ENCODE measurements at regions not wholly inside any gene's neighbourhood (a gene's known extent, or its start where the extent isn't known, plus 50 kb on each side); places are given as distances from the start of the nearest gene placed in this dataset.
A peak's percentile ranks its signal among the peaks of the same experiment; 100 is the strongest.

- Mint-ChIP-seq H3K36me3 (ENCODE audit: low read depth) (no peaks in the 10 kb centered on the region), H3K4me1 (ENCODE audit: low read depth) (peaks cover 17% of the 10 kb centered on the region), H3K27me3 (ENCODE audit: low read depth) (peaks cover 79% of the 10 kb centered on the region), H3K9me3 (no peaks in the 10 kb centered on the region), H3K4me3 (no peak overlapping the region), H3K27ac (no peak overlapping the region)
- no peak for DNase-seq (ENCODE audit: low spot score)
Observed at GRCh38 chr13:50682002-50682401, 161.5 kb downstream of the DLEU7 start.

DNA sequence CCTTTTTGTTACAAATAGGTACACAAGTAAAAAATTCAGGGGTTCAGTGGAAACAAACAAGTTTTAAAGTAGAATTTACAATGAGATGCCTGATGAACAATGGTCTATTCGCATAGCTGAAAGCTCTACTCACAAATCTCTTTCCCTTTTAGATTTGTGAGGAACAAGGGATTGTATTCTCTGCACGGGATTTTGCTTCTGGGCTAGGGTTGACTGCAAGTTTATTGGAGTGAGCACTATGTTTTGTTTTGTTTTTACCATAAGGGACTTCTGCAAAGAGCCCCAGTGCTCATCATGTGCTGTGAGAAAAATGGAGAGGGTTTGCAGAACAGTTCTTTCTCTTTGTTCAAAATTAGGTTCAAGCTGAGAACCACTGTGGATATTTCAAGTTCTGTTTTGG is 160.5 kb downstream of the DLEU7 start:
- Mint-ChIP-seq H3K36me3 (ENCODE audit: low read depth) (no peaks in the 10 kb centered on the region), H3K27me3 (ENCODE audit: low read depth) (peaks cover 78% of the 10 kb centered on the region)

DNA sequence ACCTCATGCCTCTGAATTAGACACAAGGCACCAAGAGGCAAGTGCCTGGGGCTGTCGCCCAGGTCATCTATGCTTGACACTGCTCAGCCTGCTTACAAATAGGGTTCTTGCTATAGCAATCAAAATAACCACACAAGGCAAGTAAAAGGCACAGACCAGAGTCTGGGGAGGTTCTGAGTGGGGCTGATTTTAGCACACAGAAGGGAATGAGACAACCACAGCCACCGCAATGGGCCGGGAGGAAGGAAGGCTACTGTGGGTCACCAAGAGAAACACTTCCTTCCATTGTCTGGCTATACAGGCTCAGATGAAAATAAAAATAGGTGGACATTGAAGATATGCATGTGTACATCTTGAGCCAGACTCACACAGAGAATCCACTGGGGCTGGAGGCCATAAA is 159.1 kb downstream of the DLEU7 start:
- Mint-ChIP-seq H3K27ac (no peak overlapping the region), H3K9me3 (no peaks in the 10 kb centered on the region), H3K36me3 (ENCODE audit: low read depth) (no peaks in the 10 kb centered on the region), H3K4me1 (ENCODE audit: low read depth) (peaks cover 19% of the 10 kb centered on the region), H3K4me3 (no peak overlapping the region), H3K27me3 (ENCODE audit: low read depth) (peaks cover 78% of the 10 kb centered on the region)
- DNase-seq (ENCODE audit: low spot score): no peak

More for the DNA sequence above, 160.5 kb downstream of the DLEU7 start:
- peaks cover 19% of the 10 kb centered on the region for H3K4me1 Mint-ChIP-seq (ENCODE audit: low read depth)
- H3K9me3 Mint-ChIP-seq: no peaks in the 10 kb centered on the region
- DNase-seq (ENCODE audit: low spot score): no peak
- no peak overlapping the region for H3K27ac Mint-ChIP-seq
- H3K4me3 Mint-ChIP-seq: no peak overlapping the region

GRCh38 chr13:50685491-50685890 is 158.0 kb downstream of the DLEU7 start:
- no peak overlapping the region for H3K4me3 Mint-ChIP-seq
- peaks cover 76% of the 10 kb centered on the region for H3K27me3 Mint-ChIP-seq (ENCODE audit: low read depth)
- H3K4me1 Mint-ChIP-seq (ENCODE audit: low read depth): peaks cover 19% of the 10 kb centered on the region
- H3K27ac Mint-ChIP-seq: no peak overlapping the region
- no peaks in the 10 kb centered on the region for H3K36me3 Mint-ChIP-seq (ENCODE audit: low read depth)
- no peaks in the 10 kb centered on the region for H3K9me3 Mint-ChIP-seq
- DNase-seq (ENCODE audit: low spot score): no peak

GRCh38 chr13:50685956-50686355 is 157.5 kb downstream of the DLEU7 start:
- H3K36me3 Mint-ChIP-seq (ENCODE audit: low read depth): no peaks in the 10 kb centered on the region
- peaks cover 19% of the 10 kb centered on the region for H3K4me1 Mint-ChIP-seq (ENCODE audit: low read depth)
- no peak for DNase-seq (ENCODE audit: low spot score)
- peaks cover 76% of the 10 kb centered on the region for H3K27me3 Mint-ChIP-seq (ENCODE audit: low read depth)
- no peaks in the 10 kb centered on the region for H3K9me3 Mint-ChIP-seq
- H3K27ac Mint-ChIP-seq: no peak overlapping the region
- no peak overlapping the region for H3K4me3 Mint-ChIP-seq

DNA sequence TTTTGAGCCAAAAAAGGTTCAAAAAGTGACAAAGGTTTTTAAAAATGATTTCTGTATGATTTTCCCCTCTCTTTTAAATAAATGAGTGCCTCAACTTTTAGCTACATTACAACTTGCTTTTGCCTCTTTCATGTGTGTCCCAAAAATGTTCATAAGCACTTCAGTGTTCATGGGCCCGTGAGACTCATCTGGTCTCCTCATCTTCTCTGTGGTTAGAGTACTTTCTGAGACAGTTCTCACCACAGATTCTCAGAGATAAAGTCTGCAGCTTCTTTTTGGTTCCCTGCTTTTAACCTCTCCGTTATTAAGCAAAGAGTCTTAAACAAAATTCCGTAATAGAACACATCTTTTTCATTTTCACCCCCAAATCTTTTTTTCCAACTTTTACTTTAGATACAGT is 156.9 kb downstream of the DLEU7 start:
- Mint-ChIP-seq H3K9me3 (no peaks in the 10 kb centered on the region), H3K4me3 (peak overlapping the region; percentile 37), H3K27me3 (ENCODE audit: low read depth) (peaks cover 79% of the 10 kb centered on the region), H3K36me3 (ENCODE audit: low read depth) (no peaks in the 10 kb centered on the region), H3K27ac (no peak overlapping the region), H3K4me1 (ENCODE audit: low read depth) (peaks cover 24% of the 10 kb centered on the region)
- peak; percentile 11 for DNase-seq (ENCODE audit: low spot score)

DNA sequence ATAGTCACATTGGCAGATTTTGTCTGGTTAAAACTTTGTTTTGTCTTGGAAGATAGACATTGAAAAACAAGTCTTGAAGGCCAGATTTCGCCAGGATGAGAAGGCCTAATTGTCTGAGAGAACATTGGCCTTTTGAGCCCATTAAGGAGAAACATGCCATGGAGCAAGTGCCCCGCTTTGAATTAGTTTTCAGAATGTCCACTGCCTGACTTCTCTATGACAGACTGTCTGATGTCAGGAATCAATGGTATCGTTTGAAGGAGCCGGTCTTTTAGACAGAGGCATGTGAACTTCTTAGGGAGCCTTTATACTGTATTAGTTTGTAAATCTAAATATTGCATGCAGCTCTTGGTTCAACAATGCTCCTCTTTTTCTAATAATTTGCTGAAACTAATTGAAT is 155.9 kb downstream of the DLEU7 start:
- Mint-ChIP-seq H3K36me3 (ENCODE audit: low read depth) (no peaks in the 10 kb centered on the region), H3K4me3 (no peak overlapping the region), H3K27ac (no peak overlapping the region), H3K9me3 (no peaks in the 10 kb centered on the region), H3K4me1 (ENCODE audit: low read depth) (peaks cover 25% of the 10 kb centered on the region), H3K27me3 (ENCODE audit: low read depth) (peaks cover 81% of the 10 kb centered on the region)
- DNase-seq (ENCODE audit: low spot score): no peak

GRCh38 chr13:50690006-50690405 is 153.5 kb downstream of the DLEU7 start:
- Mint-ChIP-seq H3K9me3 (no peaks in the 10 kb centered on the region), H3K27me3 (ENCODE audit: low read depth) (peaks cover 67% of the 10 kb centered on the region)

DNA sequence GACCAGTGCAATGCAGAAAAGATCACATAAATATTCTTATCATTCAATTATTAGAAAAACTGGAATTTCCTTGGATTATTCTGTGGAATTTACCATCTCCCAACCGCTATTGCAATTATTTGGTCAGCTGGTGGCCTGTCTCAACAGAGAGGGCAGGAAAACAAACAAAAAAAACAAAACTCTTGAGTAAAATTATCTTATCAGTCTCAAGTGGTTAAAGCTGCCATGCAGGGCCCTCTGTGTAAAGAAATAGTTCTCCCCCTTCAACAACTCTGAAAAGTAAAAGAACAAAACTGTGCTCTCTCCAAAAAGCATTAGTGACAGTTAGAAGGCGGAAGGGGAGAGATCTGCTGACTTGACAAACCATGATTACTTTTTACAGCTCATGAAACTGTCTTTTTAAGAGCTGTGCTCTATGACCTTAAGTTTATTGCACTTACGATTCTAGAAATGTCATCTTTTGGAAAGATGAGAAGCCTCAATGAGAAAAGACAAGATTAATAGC is 152.3 kb downstream of the DLEU7 start:
- Mint-ChIP-seq H3K27me3 (ENCODE audit: low read depth) (peaks cover 66% of the 10 kb centered on the region), H3K9me3 (no peaks in the 10 kb centered on the region), H3K27ac (no peak overlapping the region), H3K4me3 (no peak overlapping the region), H3K4me1 (ENCODE audit: low read depth) (peaks cover 13% of the 10 kb centered on the region), H3K36me3 (ENCODE audit: low read depth) (no peaks in the 10 kb centered on the region)
- DNase-seq (ENCODE audit: low spot score): no peak

More at GRCh38 chr13:50690006-50690405, 153.5 kb downstream of the DLEU7 start:
- Mint-ChIP-seq H3K4me1 (ENCODE audit: low read depth) (peaks cover 16% of the 10 kb centered on the region), H3K4me3 (no peak overlapping the region), H3K27ac (no peak overlapping the region), H3K36me3 (ENCODE audit: low read depth) (no peaks in the 10 kb centered on the region)
- no peak for DNase-seq (ENCODE audit: low spot score)

GRCh38 chr13:50691681-50692263 is 151.7 kb downstream of the DLEU7 start:
- no peak overlapping the region for H3K27ac Mint-ChIP-seq
- H3K4me3 Mint-ChIP-seq: no peak overlapping the region
- H3K9me3 Mint-ChIP-seq: no peaks in the 10 kb centered on the region
- DNase-seq (ENCODE audit: low spot score): no peak
- peaks cover 10% of the 10 kb centered on the region for H3K4me1 Mint-ChIP-seq (ENCODE audit: low read depth)
- H3K27me3 Mint-ChIP-seq (ENCODE audit: low read depth): peaks cover 68% of the 10 kb centered on the region
- no peaks in the 10 kb centered on the region for H3K36me3 Mint-ChIP-seq (ENCODE audit: low read depth)

DNA sequence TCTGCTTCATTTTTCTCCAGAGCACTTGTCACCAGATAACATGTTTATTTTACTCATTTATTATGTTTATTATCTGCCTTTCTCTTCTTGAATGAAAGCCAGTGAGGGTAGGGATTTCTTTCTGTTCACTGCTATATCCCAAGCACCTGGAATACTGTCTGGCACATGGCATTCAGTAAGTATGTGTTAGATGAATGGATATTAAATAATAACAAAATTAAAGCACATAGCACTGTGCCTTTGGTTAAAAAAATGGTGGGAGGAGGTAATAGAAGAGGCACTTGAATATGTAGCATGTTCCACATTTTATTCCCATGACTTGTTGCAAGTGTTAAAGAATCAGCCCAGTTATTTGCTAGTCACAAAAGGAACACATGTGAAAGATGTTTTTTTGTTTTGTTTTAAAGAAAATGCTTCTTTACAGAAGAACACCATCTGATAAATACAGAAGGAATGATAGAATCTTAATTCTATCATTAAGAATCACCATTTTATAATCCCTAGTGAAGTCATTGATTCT is 151.0 kb downstream of the DLEU7 start:
- H3K9me3 Mint-ChIP-seq: no peaks in the 10 kb centered on the region
- peaks cover 69% of the 10 kb centered on the region for H3K27me3 Mint-ChIP-seq (ENCODE audit: low read depth)
- no peaks in the 10 kb centered on the region for H3K36me3 Mint-ChIP-seq (ENCODE audit: low read depth)
- DNase-seq (ENCODE audit: low spot score): no peak
- H3K4me3 Mint-ChIP-seq: no peak overlapping the region
- H3K27ac Mint-ChIP-seq: no peak overlapping the region
- H3K4me1 Mint-ChIP-seq (ENCODE audit: low read depth): peaks cover 5% of the 10 kb centered on the region

DNA sequence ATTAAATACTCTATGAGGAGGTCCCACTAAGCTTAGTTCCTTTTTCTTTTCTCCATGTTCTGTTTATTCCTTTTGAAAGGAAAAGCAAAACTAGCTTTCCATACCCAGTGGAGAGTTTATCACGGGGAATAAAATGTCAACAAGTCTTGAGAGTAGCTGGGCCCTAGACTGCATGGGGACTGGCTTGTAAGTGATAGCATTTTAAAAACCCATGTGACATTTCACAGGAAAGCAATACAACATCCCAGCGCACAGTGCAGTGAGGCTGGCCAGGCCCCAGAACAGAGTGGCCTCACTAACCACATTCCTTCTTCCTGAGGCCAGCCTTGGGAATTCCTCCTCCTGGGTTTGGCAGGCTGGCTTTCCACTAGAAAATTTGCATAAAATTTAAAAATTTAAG is 149.8 kb downstream of the DLEU7 start:
- DNase-seq (ENCODE audit: low spot score): no peak
- Mint-ChIP-seq H3K9me3 (no peaks in the 10 kb centered on the region), H3K4me1 (ENCODE audit: low read depth) (peaks cover 5% of the 10 kb centered on the region), H3K36me3 (ENCODE audit: low read depth) (no peaks in the 10 kb centered on the region), H3K27me3 (ENCODE audit: low read depth) (peaks cover 59% of the 10 kb centered on the region), H3K4me3 (no peak overlapping the region), H3K27ac (no peak overlapping the region)

DNA sequence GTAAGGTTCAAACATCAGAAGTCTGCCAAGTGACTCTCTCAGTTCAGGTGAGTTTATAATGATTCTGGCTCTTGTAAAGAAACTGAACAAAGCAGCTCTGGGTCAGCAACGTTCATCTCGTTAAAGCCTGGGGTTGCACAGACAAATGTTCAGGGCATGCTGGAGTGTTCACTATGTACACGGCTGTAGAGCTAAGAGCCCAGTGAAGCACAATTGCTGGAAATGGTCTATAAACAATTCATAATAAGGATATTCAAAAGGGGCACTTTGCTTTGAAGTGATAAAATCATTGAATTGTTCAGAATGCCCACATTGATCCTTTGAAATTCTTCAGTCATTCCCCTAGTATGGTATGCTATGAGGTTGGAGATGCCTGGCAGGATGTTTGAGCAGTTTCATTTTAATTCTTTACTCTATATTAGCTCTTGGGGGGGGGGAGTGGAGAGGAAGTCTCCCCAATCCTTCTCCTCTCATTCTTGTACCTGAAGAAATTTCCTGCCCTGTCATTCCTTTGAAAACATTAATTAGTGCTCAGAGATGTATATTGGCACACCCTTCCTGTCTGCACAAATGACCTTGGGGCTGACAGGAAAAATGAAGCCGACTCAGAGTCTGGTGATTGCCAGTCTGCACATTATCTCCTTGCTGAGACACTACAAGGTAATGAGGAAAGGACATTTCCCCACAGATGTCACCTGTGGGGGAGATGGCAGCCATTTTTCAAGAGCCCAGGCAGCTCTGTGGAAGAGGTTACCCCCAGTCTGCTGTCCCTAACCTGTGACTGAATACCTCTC is 145.5 kb downstream of the DLEU7 start:
- no peaks in the 10 kb centered on the region for H3K9me3 Mint-ChIP-seq
- DNase-seq (ENCODE audit: low spot score): no peak
- H3K27ac Mint-ChIP-seq: no peak overlapping the region
- peaks cover 37% of the 10 kb centered on the region for H3K27me3 Mint-ChIP-seq (ENCODE audit: low read depth)
- no peaks in the 10 kb centered on the region for H3K36me3 Mint-ChIP-seq (ENCODE audit: low read depth)
- no peaks in the 10 kb centered on the region for H3K4me1 Mint-ChIP-seq (ENCODE audit: low read depth)
- no peak overlapping the region for H3K4me3 Mint-ChIP-seq

GRCh38 chr13:50699874-50700663 is 143.4 kb downstream of the DLEU7 start:
- H3K27me3 Mint-ChIP-seq (ENCODE audit: low read depth): peaks cover 38% of the 10 kb centered on the region
- H3K4me3 Mint-ChIP-seq: no peak overlapping the region
- no peak overlapping the region for H3K27ac Mint-ChIP-seq
- H3K36me3 Mint-ChIP-seq (ENCODE audit: low read depth): no peaks in the 10 kb centered on the region
- H3K4me1 Mint-ChIP-seq (ENCODE audit: low read depth): no peaks in the 10 kb centered on the region
- H3K9me3 Mint-ChIP-seq: no peaks in the 10 kb centered on the region
- DNase-seq (ENCODE audit: low spot score): no peak

Data from T-helper 2 cell treated with Interferon-gamma antibody and Interleukin-4, amounts not matched to agents 5 μg/mL and 100 μg/mL, for 36 hours (primary cell).